ENCODE measurements at regions not wholly inside any gene's neighbourhood (a gene's known extent, or its start where the extent isn't known, plus 50 kb on each side); places are given as distances from the start of the nearest gene placed in this dataset.

DNA sequence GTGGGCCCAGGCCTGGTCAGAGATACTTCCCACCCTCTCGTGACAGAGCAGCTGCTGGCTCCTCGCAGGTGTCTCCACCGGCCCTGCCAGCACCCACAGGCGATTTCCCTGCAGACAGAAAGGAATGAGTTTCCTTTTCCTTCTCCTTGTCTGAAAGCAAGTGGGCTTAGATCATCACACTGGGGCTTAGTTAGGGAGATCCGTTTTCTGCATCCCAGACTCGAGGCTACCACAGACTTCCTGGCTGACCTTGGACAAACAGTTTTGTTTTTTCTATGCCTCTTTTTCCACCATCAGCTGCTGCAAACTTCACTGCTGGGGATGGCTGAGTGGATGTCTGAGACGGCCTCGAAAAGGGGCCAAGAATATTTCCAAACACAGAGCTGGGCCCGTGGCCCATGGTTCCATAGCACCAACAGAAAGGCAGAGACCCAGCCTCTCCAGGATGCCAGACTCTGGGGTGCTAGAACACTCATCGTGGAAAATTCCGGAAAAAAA lies 86.5 kb downstream of the BANF2 start:
- no peak for DNase-seq (ENCODE audit: low spot score in 2 of 2)
- intact Hi-C loops (cut with DNase I; ENCODE audit: low total_unique reads): no loop called here
- WGBS, 2 donors: 41 to 55% methylated on average over 11 of the region's 11 CpGs
- no peak for TF ChIP-seq POLR2A (IDR thresholded peaks at IDR 0.05)
- no peak overlapping the region for H3K4me3 ChIP-seq (ENCODE audit: low read depth, poor library complexity, severe bottlenecking)

Measured in lower leg skin (tissue), 3 donors.